Esophagus muscularis mucosa (tissue), 4 donors: ENCODE measurements at regions not wholly inside any gene's neighbourhood (a gene's known extent, or its start where the extent isn't known, plus 50 kb on each side); places are given as distances from the start of the nearest gene placed in this dataset.

ENCODE experiments used
- DNase-seq: peaks from one replicate; pipeline ENCODE4 v3.0.0-alpha.2; 2017; ENCODE audit errors: extremely low spot score
- H3K27ac ChIP-seq, 4 donors: fragments of 200-600 bp; sonication (generic); replicated peaks in 1 of 4; 1 replicate in 3 of 4; 2 replicates in 1 of 4; pipeline ENCODE4 v1.5.1; 2016 to 2019; ENCODE audit warnings: mild to moderate bottlenecking in 1 of 4
- H3K27me3 ChIP-seq, 4 donors: fragments of 200-600 bp; sonication (generic); one replicate each; pipeline versions ENCODE4 v1.5.1 to v1.6.0; 2016 to 2019
- H3K36me3 ChIP-seq, 4 donors: fragments of 200-600 bp; sonication (generic); one replicate each; pipeline ENCODE4 v1.5.1; 2016 to 2019
- H3K4me1 ChIP-seq, 4 donors: fragments of 200-600 bp; sonication (generic); one replicate each; pipeline ENCODE4 v1.5.1; 2016 to 2019
- H3K4me3 ChIP-seq, 4 donors: fragments of 200-600 bp; sonication (generic); 1 replicate in 2 of 4; 2 replicates in 2 of 4; pipeline ENCODE4 v1.5.1; 2016 to 2019; ENCODE audit warnings: mild to moderate bottlenecking in 4 of 4, moderate library complexity in 1 of 4
- H3K9me3 ChIP-seq, 4 donors: fragments of 200-600 bp; sonication (generic); 1 replicate in 3 of 4; 2 replicates in 1 of 4; pipeline ENCODE4 v1.5.1; 2016 to 2019
- EP300 ChIP-seq: sonication (generic); formaldehyde crosslinking; IDR thresholded peaks from one replicate; pipeline ENCODE4 v1.6.1; 2017; ENCODE audit warnings: antibody characterized with exemption
- POLR2A ChIP-seq: fragments of 450-650 bp; IDR thresholded peaks from one replicate; pipeline ENCODE4 v1.6.1; 2017; ENCODE audit warnings: antibody characterized with exemption, moderate library complexity, mild to moderate bottlenecking, low read depth
- POLR2AphosphoS5 ChIP-seq, 2 donors: sonication (generic); formaldehyde crosslinking; IDR thresholded peaks; one replicate each; pipeline ENCODE4 v1.6.1; 2017; ENCODE audit warnings: antibody characterized with exemption in 2 of 2
- WGBS: methylation state at CpG from one replicate; pipeline ENCODE4 v1.1.5; 2018; 5-methylcytosine and 5-hydroxymethylcytosine counted together
- intact Hi-C: fragments of 100-400 bp; cut with DNase I; formaldehyde crosslinking; loops from one replicate; pipeline ENCODE4 v1.15.1; 2023
- TF ChIP-seq, protein P1 (sequence below), 3 experiments: fragments of 200-600 bp in 2 of 3; fragments of 450-650 bp in 1 of 3; sonication (generic) in 2 of 3; IDR thresholded peaks; one replicate each; pipeline ENCODE4 v1.5.1; 2017 to 2019; ENCODE audit warnings: antibody characterized with exemption in 3 of 3, mild to moderate bottlenecking in 2 of 3, moderate library complexity in 1 of 3

DNA sequence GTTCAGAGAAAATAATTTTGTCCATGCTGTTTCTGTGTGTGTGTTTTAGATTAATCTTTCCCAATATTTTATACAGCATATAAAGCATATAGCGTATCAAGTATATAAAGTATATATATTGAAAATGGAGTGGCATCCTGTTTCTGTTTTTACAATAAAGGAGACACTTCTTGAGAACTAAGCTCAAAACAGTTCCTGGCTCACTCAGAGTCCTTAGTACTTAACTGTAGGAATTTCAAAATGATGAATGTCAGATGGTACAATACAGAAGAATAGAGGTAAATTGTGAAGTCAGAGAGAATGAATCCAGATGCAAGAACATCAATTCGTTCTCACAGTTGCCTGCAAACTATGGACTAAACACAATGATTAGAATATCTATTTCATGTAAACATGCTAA lies 68.7 kb upstream of the TAS2R1 start:
- H3K4me1 ChIP-seq: no peaks in the 10 kb centered on the region
- no peak for DNase-seq
- H3K36me3 ChIP-seq: no peaks in the 10 kb centered on the region
- no peak overlapping the region for H3K27ac ChIP-seq
- H3K4me3 ChIP-seq: no peak overlapping the region
- H3K9me3 ChIP-seq: no peaks in the 10 kb centered on the region
- intact Hi-C loops: no loop called here
- no peaks in the 10 kb centered on the region for H3K27me3 ChIP-seq
- 74% methylated on average over 2 of the region's 2 CpGs for WGBS
- TF ChIP-seq, protein P1, sequence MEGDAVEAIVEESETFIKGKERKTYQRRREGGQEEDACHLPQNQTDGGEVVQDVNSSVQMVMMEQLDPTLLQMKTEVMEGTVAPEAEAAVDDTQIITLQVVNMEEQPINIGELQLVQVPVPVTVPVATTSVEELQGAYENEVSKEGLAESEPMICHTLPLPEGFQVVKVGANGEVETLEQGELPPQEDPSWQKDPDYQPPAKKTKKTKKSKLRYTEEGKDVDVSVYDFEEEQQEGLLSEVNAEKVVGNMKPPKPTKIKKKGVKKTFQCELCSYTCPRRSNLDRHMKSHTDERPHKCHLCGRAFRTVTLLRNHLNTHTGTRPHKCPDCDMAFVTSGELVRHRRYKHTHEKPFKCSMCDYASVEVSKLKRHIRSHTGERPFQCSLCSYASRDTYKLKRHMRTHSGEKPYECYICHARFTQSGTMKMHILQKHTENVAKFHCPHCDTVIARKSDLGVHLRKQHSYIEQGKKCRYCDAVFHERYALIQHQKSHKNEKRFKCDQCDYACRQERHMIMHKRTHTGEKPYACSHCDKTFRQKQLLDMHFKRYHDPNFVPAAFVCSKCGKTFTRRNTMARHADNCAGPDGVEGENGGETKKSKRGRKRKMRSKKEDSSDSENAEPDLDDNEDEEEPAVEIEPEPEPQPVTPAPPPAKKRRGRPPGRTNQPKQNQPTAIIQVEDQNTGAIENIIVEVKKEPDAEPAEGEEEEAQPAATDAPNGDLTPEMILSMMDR (IDR thresholded peaks at IDR 0.05): no peak
- TF ChIP-seq EP300: no peak
- TF ChIP-seq POLR2AphosphoS5 (IDR thresholded peaks at IDR 0.05): no peak
- no peak for TF ChIP-seq POLR2A

DNA sequence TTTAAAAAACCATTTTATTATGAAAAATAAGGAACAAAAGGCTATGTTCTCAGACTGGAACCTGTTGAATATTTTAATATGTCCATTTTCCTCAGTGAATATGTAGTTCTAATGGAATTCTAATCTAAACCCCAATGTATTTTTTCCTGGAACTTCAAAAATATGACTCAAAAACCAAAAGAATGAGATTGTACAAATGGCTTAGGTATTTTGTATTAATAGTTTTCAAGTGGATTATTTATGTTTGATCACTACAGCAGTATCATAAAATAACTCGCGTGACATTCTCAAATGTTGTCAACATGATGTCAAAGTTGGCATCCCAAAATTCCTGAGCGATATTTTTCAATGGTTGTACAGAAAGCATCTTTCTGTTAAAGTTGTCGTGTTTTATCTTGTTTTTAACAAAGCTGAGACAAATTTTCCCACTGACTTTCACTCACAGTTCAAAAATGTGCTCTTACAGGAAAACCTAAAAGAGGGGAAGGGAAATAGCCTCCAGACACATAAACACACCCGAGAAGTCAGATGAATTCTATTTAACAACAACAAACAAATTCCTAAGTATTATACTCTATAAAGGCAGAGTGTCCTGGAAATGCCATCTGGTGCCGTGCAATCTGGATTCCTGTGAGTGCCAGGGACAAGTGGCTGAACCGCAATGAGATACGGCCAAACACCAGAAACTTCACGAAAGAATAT lies 68.1 kb upstream of the TAS2R1 start:
- 69% methylated on average over 9 of the region's 9 CpGs for WGBS

DNA sequence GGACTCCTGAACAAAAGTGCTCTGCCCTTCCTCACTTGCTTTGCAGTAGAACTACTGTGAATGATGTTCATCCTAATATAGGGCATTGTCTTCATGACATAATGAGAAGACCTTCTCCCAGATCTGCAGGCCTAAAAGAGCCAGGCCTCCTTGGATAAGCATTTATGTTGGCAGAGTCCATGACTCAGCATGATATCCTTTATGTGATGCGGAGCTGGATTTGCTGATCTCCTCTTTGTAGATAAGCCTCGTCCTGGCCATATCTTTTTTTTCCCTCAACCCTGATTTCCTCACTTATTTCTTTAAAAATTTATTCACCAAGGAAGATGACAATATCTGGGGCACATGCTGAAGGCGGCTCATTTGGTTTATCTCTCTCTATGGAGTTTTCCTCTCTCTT lies 62.4 kb upstream of the TAS2R1 start:
- 92% methylated on average over 3 of the region's 3 CpGs for WGBS
- no peak for DNase-seq
- TF ChIP-seq, protein P1 (IDR thresholded peaks at IDR 0.05): no peak
- no peak for TF ChIP-seq POLR2AphosphoS5 (IDR thresholded peaks at IDR 0.05)
- no peak for TF ChIP-seq POLR2A
- TF ChIP-seq EP300: no peak

More for the DNA sequence above, 68.1 kb upstream of the TAS2R1 start:
- H3K4me1 ChIP-seq: no peaks in the 10 kb centered on the region
- DNase-seq: no peak
- TF ChIP-seq, protein P1 (IDR thresholded peaks at IDR 0.05): no peak
- TF ChIP-seq POLR2A (no peak), POLR2AphosphoS5 (IDR thresholded peaks at IDR 0.05) (no peak), EP300 (no peak)
- H3K27me3 ChIP-seq: no peaks in the 10 kb centered on the region
- H3K27ac ChIP-seq: no peak overlapping the region
- intact Hi-C loops: no loop called here
- H3K4me3 ChIP-seq: no peak overlapping the region
- no peaks in the 10 kb centered on the region for H3K36me3 ChIP-seq
- no peaks in the 10 kb centered on the region for H3K9me3 ChIP-seq

DNA sequence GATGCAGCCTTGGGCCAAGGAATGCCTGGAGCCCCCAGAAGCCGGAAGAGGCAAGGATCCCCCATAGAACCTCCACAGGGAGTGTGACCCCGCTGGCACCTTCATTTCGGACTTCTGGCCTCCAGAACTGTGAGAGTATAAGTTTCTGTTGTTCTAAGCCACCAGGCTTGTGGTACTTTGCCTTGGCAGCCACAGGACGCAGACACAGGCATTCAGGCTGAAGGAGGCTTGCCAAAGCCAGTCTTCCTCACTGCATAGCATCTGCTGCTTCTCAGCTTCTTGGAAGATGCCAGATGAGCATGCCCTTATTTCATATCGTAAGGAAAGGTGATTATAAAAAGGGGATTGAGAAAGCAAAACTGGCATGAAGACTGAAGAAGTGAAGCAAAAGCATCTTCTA lies 61.1 kb upstream of the TAS2R1 start:
- Histone ChIP-seq H3K36me3 (no peaks in the 10 kb centered on the region), H3K9me3 (no peaks in the 10 kb centered on the region), H3K4me1 (no peaks in the 10 kb centered on the region), H3K27me3 (no peaks in the 10 kb centered on the region), H3K4me3 (no peak overlapping the region), H3K27ac (no peak overlapping the region)
- 86% methylated on average over 5 of the region's 5 CpGs for WGBS
- intact Hi-C loops: no loop called here
- TF ChIP-seq POLR2A (no peak), EP300 (no peak), POLR2AphosphoS5 (IDR thresholded peaks at IDR 0.05) (no peak)
- TF ChIP-seq, protein P1 (IDR thresholded peaks at IDR 0.05): no peak
- no peak for DNase-seq

More for the DNA sequence above, 62.4 kb upstream of the TAS2R1 start:
- Histone ChIP-seq H3K36me3 (no peaks in the 10 kb centered on the region), H3K4me3 (no peak overlapping the region), H3K9me3 (no peaks in the 10 kb centered on the region), H3K27me3 (no peaks in the 10 kb centered on the region), H3K27ac (no peak overlapping the region), H3K4me1 (no peaks in the 10 kb centered on the region)
- intact Hi-C loops: no loop called here

DNA sequence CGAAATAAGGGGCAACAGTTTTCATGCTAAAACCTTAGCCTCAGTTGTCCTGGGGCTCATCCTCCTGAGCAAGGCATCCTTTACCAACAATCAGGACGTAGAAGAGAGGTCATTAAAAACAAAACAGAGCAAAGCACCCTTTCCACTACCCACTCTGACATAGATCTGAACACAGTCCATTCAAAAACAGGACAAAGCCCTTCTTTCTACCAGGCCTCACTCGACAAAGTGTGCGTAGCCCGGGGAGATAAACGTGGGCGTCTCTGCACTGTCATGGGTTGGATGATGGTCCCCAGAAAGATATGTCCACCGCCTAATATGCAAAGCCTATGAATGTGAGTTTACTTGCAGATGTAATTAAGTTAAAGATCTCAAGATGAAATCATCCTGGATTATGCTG lies 60.6 kb upstream of the TAS2R1 start:
- Histone ChIP-seq H3K27me3 (no peaks in the 10 kb centered on the region), H3K36me3 (no peaks in the 10 kb centered on the region), H3K4me3 (no peak overlapping the region), H3K9me3 (no peaks in the 10 kb centered on the region), H3K27ac (no peak overlapping the region), H3K4me1 (no peaks in the 10 kb centered on the region)
- intact Hi-C loops: no loop called here
- DNase-seq: no peak
- TF ChIP-seq, protein P1 (IDR thresholded peaks at IDR 0.05): no peak
- 83% methylated on average over 8 of the region's 8 CpGs for WGBS
